ENCODE measurements at regions not wholly inside any gene's neighbourhood (a gene's known extent, or its start where the extent isn't known, plus 50 kb on each side); places are given as distances from the start of the nearest gene placed in this dataset.
"Not testable (repeated sequence)": the region's sequence is repeated elsewhere in the genome, so short reads cannot be mapped to it uniquely, and the experiment has no call there.

GRCh38 chr6:26278536-26278935 is 86.5 kb upstream of the BTN3A2 start:
- TF ChIP-seq JUNB (IDR thresholded peaks at IDR 0.05; ENCODE audit: unreplicated experiment) (no peak), EZH2 (IDR thresholded peaks at IDR 0.05; ENCODE audit: low read depth, unreplicated experiment) (no peak), NANOG (IDR thresholded peaks at IDR 0.05; ENCODE audit: borderline replicate concordance) (no peak)
- Mint-ChIP-seq H3K4me1 (peaks cover 24% of the 10 kb centered on the region), H3K27me3 (ENCODE audit: insufficient read depth, low read depth, poor library complexity) (peaks cover 3% of the 10 kb centered on the region), H3K27ac (no peak overlapping the region), H3K36me3 (ENCODE audit: low read depth) (peaks cover 4% of the 10 kb centered on the region; the same call in 2 of the 3 replicates), H3K4me3 (no peak overlapping the region), H3K9me3 (no peaks in the 10 kb centered on the region)
- Histone ChIP-seq H3K4me2 (no peak overlapping the region), H2AFZ (no peak overlapping the region), H3K36me3 (ENCODE audit: insufficient read depth) (no peaks in the 10 kb centered on the region), H3K27ac (ENCODE audit: low read depth) (no peak overlapping the region), H3K4me3 (no peak overlapping the region), H3K4me1 (ENCODE audit: insufficient read depth) (peaks cover 21% of the 10 kb centered on the region), H3K79me2 (replicated peaks; ENCODE audit: insufficient read depth) (peaks cover 5% of the 10 kb centered on the region), H3F3A (replicated peaks; ENCODE audit: low read depth) (no peaks in the 10 kb centered on the region), H3K27me3 (ENCODE audit: insufficient read depth) (no peaks in the 10 kb centered on the region), H4K20me1 (replicated peaks; ENCODE audit: insufficient read depth) (no peaks in the 10 kb centered on the region), H3K9me2 (ENCODE audit: insufficient read depth) (no peaks in the 10 kb centered on the region)
- no peak for DNase-seq (ENCODE audit: low spot score)
- ATAC-seq = no peak

GRCh38 chr6:26279371-26279770 is 85.6 kb upstream of the BTN3A2 start:
- H4K20me1 ChIP-seq (replicated peaks; ENCODE audit: insufficient read depth); H3K9me2 ChIP-seq (ENCODE audit: insufficient read depth); H3K4me2 ChIP-seq; ATAC-seq; H3K27me3 ChIP-seq (ENCODE audit: insufficient read depth); DNase-seq (ENCODE audit: low spot score); H3K4me3 Mint-ChIP-seq; H3F3A ChIP-seq (replicated peaks; ENCODE audit: low read depth); H3K27ac Mint-ChIP-seq; H2AFZ ChIP-seq; H3K36me3 ChIP-seq (ENCODE audit: insufficient read depth); H3K27ac ChIP-seq (ENCODE audit: low read depth); H3K9me3 Mint-ChIP-seq; H3K4me3 ChIP-seq; H3K79me2 ChIP-seq (replicated peaks; ENCODE audit: insufficient read depth); H3K36me3 Mint-ChIP-seq (ENCODE audit: low read depth): not testable (repeated sequence)
- peaks cover 20% of the 10 kb centered on the region for H3K4me1 ChIP-seq (ENCODE audit: insufficient read depth)
- peaks cover 24% of the 10 kb centered on the region for H3K4me1 Mint-ChIP-seq
- H3K27me3 Mint-ChIP-seq (ENCODE audit: insufficient read depth, low read depth, poor library complexity) = peaks cover 10% of the 10 kb centered on the region

DNA sequence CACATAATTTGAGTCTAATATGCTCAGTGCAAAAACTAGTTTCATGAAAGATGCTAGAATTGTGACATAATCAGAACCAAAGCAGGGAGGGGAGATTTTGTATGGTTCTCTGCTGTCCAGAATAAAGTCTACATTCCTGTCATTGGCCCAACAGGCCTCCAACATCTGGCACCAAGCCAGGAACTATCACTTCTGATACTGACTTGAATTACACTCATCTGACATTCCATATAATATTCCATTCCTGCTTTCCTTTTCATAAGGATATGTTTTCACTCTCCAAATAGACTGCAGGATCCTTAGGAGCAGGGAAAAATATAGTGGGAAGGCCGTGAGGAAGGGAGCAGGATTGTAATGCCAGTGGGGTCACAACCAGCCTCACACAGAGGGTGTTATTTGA is 84.6 kb upstream of the BTN3A2 start:
- Mint-ChIP-seq H3K27ac (peak overlapping the region; percentile 47), H3K4me3 (no peak overlapping the region; the same call in 2 of the 3 replicates)
- TF ChIP-seq POLR2AphosphoS5 (IDR thresholded peaks at IDR 0.05; ENCODE audit: low read depth) (no peak), ZNF331 (CRISPR knock-in tag; IDR thresholded peaks at IDR 0.05; ENCODE audit: low read depth) (no peak), ETS1 (IDR thresholded peaks at IDR 0.05) (no peak), STAT1 (IDR thresholded peaks at IDR 0.05; ENCODE audit: unreplicated experiment) (no peak), EZH2 (IDR thresholded peaks at IDR 0.05; ENCODE audit: low read depth, unreplicated experiment) (no peak), NANOG (IDR thresholded peaks at IDR 0.05; ENCODE audit: borderline replicate concordance) (no peak)
- TF ChIP-seq, protein P1, sequence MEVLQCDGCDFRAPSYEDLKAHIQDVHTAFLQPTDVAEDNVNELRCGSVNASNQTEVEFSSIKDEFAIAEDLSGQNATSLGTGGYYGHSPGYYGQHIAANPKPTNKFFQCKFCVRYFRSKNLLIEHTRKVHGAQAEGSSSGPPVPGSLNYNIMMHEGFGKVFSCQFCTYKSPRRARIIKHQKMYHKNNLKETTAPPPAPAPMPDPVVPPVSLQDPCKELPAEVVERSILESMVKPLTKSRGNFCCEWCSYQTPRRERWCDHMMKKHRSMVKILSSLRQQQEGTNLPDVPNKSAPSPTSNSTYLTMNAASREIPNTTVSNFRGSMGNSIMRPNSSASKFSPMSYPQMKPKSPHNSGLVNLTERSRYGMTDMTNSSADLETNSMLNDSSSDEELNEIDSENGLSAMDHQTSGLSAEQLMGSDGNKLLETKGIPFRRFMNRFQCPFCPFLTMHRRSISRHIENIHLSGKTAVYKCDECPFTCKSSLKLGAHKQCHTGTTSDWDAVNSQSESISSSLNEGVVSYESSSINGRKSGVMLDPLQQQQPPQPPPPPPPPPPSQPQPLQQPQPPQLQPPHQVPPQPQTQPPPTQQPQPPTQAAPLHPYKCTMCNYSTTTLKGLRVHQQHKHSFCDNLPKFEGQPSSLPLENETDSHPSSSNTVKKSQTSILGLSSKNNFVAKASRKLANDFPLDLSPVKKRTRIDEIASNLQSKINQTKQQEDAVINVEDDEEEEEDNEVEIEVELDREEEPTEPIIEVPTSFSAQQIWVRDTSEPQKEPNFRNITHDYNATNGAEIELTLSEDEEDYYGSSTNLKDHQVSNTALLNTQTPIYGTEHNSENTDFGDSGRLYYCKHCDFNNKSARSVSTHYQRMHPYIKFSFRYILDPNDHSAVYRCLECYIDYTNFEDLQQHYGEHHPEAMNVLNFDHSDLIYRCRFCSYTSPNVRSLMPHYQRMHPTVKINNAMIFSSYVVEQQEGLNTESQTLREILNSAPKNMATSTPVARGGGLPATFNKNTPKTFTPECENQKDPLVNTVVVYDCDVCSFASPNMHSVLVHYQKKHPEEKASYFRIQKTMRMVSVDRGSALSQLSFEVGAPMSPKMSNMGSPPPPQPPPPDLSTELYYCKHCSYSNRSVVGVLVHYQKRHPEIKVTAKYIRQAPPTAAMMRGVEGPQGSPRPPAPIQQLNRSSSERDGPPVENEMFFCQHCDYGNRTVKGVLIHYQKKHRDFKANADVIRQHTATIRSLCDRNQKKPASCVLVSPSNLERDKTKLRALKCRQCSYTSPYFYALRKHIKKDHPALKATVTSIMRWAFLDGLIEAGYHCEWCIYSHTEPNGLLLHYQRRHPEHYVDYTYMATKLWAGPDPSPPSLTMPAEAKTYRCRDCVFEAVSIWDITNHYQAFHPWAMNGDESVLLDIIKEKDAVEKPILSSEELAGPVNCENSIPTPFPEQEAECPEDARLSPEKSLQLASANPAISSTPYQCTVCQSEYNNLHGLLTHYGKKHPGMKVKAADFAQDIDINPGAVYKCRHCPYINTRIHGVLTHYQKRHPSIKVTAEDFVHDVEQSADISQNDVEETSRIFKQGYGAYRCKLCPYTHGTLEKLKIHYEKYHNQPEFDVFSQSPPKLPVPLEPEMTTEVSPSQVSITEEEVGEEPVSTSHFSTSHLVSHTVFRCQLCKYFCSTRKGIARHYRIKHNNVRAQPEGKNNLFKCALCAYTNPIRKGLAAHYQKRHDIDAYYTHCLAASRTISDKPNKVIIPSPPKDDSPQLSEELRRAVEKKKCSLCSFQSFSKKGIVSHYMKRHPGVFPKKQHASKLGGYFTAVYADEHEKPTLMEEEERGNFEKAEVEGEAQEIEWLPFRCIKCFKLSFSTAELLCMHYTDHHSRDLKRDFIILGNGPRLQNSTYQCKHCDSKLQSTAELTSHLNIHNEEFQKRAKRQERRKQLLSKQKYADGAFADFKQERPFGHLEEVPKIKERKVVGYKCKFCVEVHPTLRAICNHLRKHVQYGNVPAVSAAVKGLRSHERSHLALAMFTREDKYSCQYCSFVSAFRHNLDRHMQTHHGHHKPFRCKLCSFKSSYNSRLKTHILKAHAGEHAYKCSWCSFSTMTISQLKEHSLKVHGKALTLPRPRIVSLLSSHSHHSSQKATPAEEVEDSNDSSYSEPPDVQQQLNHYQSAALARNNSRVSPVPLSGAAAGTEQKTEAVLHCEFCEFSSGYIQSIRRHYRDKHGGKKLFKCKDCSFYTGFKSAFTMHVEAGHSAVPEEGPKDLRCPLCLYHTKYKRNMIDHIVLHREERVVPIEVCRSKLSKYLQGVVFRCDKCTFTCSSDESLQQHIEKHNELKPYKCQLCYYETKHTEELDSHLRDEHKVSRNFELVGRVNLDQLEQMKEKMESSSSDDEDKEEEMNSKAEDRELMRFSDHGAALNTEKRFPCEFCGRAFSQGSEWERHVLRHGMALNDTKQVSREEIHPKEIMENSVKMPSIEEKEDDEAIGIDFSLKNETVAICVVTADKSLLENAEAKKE (CRISPR knock-in tag; IDR thresholded peaks at IDR 0.05) = no peak
- TF ChIP-seq, protein P2, sequence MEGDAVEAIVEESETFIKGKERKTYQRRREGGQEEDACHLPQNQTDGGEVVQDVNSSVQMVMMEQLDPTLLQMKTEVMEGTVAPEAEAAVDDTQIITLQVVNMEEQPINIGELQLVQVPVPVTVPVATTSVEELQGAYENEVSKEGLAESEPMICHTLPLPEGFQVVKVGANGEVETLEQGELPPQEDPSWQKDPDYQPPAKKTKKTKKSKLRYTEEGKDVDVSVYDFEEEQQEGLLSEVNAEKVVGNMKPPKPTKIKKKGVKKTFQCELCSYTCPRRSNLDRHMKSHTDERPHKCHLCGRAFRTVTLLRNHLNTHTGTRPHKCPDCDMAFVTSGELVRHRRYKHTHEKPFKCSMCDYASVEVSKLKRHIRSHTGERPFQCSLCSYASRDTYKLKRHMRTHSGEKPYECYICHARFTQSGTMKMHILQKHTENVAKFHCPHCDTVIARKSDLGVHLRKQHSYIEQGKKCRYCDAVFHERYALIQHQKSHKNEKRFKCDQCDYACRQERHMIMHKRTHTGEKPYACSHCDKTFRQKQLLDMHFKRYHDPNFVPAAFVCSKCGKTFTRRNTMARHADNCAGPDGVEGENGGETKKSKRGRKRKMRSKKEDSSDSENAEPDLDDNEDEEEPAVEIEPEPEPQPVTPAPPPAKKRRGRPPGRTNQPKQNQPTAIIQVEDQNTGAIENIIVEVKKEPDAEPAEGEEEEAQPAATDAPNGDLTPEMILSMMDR (conservative IDR thresholded peaks at IDR 0.05; ENCODE audit: low read depth in 2 of 2) = no peak

More for the DNA sequence above, 84.6 kb upstream of the BTN3A2 start:
- Mint-ChIP-seq H3K27me3 (ENCODE audit: insufficient read depth, low read depth, poor library complexity) (peaks cover 21% of the 10 kb centered on the region), H3K9me3 (peaks cover 5% of the 10 kb centered on the region; the same call in 2 of the 3 replicates), H3K4me1 (peaks cover 24% of the 10 kb centered on the region), H3K36me3 (ENCODE audit: low read depth) (peaks cover 8% of the 10 kb centered on the region)
- Histone ChIP-seq H3K4me2 (no peak overlapping the region), H3K79me2 (replicated peaks; ENCODE audit: insufficient read depth) (peaks cover 13% of the 10 kb centered on the region), H3K4me3 (no peak overlapping the region), H2AFZ (no peak overlapping the region), H3K36me3 (ENCODE audit: insufficient read depth) (no peaks in the 10 kb centered on the region), H3F3A (replicated peaks; ENCODE audit: low read depth) (peaks cover 7% of the 10 kb centered on the region), H4K20me1 (replicated peaks; ENCODE audit: insufficient read depth) (no peaks in the 10 kb centered on the region), H3K27ac (ENCODE audit: low read depth) (no peak overlapping the region), H3K4me1 (ENCODE audit: insufficient read depth) (peaks cover 10% of the 10 kb centered on the region), H3K27me3 (ENCODE audit: insufficient read depth) (no peaks in the 10 kb centered on the region), H3K9me2 (ENCODE audit: insufficient read depth) (no peaks in the 10 kb centered on the region)
- ATAC-seq (no peak), DNase-seq (ENCODE audit: low spot score) (no peak)
